ENCODE measurements at regions not wholly inside any gene's neighbourhood (a gene's known extent, or its start where the extent isn't known, plus 50 kb on each side); places are given as distances from the start of the nearest gene placed in this dataset.

- H3K9me3 Mint-ChIP-seq, result peaks cover 2 to 4% of the 10 kb centered on the region in 2 donors
- intact Hi-C loops (cut with micrococcal nuclease), result no loop called here
- ATAC-seq (no peak), DNase-seq (no peak)
- TF ChIP-seq CTCF (IDR thresholded peaks at IDR 0.05), result no peak
- Histone ChIP-seq H3K27me3 (ENCODE audit: control insufficient read depth, insufficient read depth, low read length) (no peaks in the 10 kb centered on the region), H3K9me3 (ENCODE audit: control insufficient read depth, insufficient read depth, low read length) (no peaks in the 10 kb centered on the region), H3K4me1 (ENCODE audit: control insufficient read depth, insufficient read depth, low read length) (no peaks in the 10 kb centered on the region), H3K36me3 (ENCODE audit: control insufficient read depth, insufficient read depth, low read length) (no peaks in the 10 kb centered on the region), H3K4me3 (ENCODE audit: low read length) (no peak overlapping the region), H3K27ac (ENCODE audit: low read length) (no peak overlapping the region)
- no peak overlapping the region for H3K27ac Mint-ChIP-seq
- WGBS (ENCODE audit: insufficient coverage), result 71% methylated on average over 7 of the region's 7 CpGs
- H3K4me1 Mint-ChIP-seq, result no peaks in the 10 kb centered on the region
- no peaks in the 10 kb centered on the region for H3K36me3 Mint-ChIP-seq
- H3K27me3 Mint-ChIP-seq (ENCODE audit: low read depth in 2 of 2), result no peaks in the 10 kb centered on the region
- no peak overlapping the region for H3K4me3 Mint-ChIP-seq
These were observed 282.2 kb upstream of the FAR2 start for GRCh38 chr12:28866715-28867503.

DNA sequence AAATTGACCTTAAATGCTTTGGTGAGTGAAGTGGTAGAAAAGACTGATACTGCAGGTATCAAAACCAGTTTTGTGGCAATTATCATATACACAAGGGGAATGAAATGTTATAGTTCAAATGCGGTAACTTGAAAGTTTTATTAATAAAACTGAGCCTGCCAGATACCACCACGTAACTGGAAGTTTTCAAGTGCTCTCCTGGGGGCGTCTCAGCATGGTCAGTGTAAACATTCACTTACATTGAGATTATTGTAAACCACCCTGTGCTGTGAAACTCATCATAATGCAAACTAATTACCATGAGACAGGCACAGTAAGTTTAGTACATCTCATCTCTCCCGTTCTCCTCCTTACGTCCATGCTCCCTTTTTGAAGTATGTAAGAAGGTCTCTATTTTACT lies 280.7 kb upstream of the FAR2 start:
- Mint-ChIP-seq H3K9me3 (peaks cover 0 to 4% of the 10 kb centered on the region in 2 donors), H3K27ac (no peak overlapping the region), H3K4me1 (no peaks in the 10 kb centered on the region), H3K36me3 (no peaks in the 10 kb centered on the region), H3K4me3 (no peak overlapping the region), H3K27me3 (ENCODE audit: low read depth in 2 of 2) (no peaks in the 10 kb centered on the region)
- no peak overlapping the region for H3K4me3 ChIP-seq (ENCODE audit: low read length)
- no peak for TF ChIP-seq CTCF (IDR thresholded peaks at IDR 0.05)
- WGBS (ENCODE audit: insufficient coverage), result 76% methylated on average over 3 of the region's 5 CpGs
- no peak for ATAC-seq
- no peaks in the 10 kb centered on the region for H3K27me3 ChIP-seq (ENCODE audit: control insufficient read depth, insufficient read depth, low read length)
- no peaks in the 10 kb centered on the region for H3K9me3 ChIP-seq (ENCODE audit: control insufficient read depth, insufficient read depth, low read length)
- H3K4me1 ChIP-seq (ENCODE audit: control insufficient read depth, insufficient read depth, low read length), result no peaks in the 10 kb centered on the region
- no peaks in the 10 kb centered on the region for H3K36me3 ChIP-seq (ENCODE audit: control insufficient read depth, insufficient read depth, low read length)
- no peak for DNase-seq
- no peak overlapping the region for H3K27ac ChIP-seq (ENCODE audit: low read length)
- intact Hi-C loops (cut with micrococcal nuclease), result no loop called here

DNA sequence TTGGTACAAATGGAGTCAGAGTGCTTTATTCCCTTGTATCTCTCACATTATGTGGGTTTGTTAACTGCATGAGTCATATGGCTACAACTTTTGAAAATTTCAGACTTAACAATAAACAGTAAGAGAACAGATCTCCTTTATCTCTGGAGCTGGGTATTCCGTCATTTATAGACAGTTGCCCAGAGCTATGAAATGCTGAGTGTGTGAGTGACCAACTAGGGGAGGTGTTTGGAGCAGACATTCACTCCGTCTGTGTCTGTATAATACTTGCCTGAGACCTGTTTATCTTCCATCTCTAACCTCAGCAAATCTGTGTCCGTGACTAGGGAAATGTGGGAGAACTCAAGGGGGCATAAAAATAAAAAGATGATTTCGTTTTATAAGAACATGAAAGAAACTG lies 279.9 kb upstream of the FAR2 start:
- Histone ChIP-seq H3K9me3 (ENCODE audit: control insufficient read depth, insufficient read depth, low read length) (no peaks in the 10 kb centered on the region), H3K4me1 (ENCODE audit: control insufficient read depth, insufficient read depth, low read length) (no peaks in the 10 kb centered on the region), H3K27ac (ENCODE audit: low read length) (no peak overlapping the region), H3K27me3 (ENCODE audit: control insufficient read depth, insufficient read depth, low read length) (no peaks in the 10 kb centered on the region), H3K4me3 (ENCODE audit: low read length) (no peak overlapping the region), H3K36me3 (ENCODE audit: control insufficient read depth, insufficient read depth, low read length) (no peaks in the 10 kb centered on the region)
- TF ChIP-seq CTCF (IDR thresholded peaks at IDR 0.05), result no peak
- ATAC-seq (no peak), DNase-seq (no peak)
- Mint-ChIP-seq H3K36me3 (no peaks in the 10 kb centered on the region), H3K9me3 (peaks cover 0 to under 1% of the 10 kb centered on the region in 2 donors), H3K27ac (no peak overlapping the region), H3K4me3 (no peak overlapping the region), H3K27me3 (ENCODE audit: low read depth in 2 of 2) (no peaks in the 10 kb centered on the region), H3K4me1 (no peaks in the 10 kb centered on the region)
- intact Hi-C loops (cut with micrococcal nuclease), result no loop called here
- 85% methylated on average over 3 of the region's 4 CpGs for WGBS (ENCODE audit: insufficient coverage)

Data from natural killer cell (primary cell).